ENCODE measurements at regions not wholly inside any gene's neighbourhood (a gene's known extent, or its start where the extent isn't known, plus 50 kb on each side); places are given as distances from the start of the nearest gene placed in this dataset.
"Not testable (repeated sequence)": the region's sequence is repeated elsewhere in the genome, so short reads cannot be mapped to it uniquely, and the experiment has no call there.

- no peak for DNase-seq (ENCODE audit: low read depth)
Measured at GRCh38 chr11:71383461-71383860, 64.7 kb downstream of the DHCR7 start.

DNA sequence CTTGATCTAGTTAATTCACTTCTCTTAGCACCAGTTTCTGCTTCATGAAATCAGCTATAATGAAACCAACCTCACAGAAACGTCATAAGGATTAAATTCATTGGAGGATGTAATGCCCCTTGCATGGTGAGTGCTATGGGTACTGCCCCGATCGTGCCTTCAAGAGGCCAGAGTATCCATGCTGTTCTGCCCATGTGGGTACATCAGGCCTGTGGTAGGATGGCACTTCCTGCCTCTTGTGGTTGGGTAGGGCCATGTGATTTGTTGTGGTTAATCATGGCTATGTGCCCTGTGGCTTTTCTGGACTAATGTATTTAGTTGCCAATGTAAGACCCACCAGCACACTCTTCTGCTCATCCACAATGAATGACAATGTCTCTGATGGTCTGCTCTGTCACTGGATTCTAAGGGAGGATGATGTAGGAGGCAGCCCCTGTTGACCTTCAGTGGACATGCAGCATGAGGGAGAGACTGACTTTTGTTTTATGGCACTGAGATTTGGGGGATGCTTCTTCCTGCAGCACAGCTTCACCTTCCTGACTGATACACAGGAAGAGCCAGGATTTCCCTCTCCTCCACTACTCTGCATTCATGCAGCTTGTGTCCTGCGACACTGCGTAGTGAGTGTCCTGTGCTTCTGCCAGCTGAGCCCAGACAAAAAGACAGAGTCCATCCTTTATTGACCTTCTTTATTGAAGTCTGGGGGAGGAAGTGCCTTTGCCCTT, 66.2 kb downstream of the DHCR7 start:
- no peak for DNase-seq (ENCODE audit: low read depth)

DNA sequence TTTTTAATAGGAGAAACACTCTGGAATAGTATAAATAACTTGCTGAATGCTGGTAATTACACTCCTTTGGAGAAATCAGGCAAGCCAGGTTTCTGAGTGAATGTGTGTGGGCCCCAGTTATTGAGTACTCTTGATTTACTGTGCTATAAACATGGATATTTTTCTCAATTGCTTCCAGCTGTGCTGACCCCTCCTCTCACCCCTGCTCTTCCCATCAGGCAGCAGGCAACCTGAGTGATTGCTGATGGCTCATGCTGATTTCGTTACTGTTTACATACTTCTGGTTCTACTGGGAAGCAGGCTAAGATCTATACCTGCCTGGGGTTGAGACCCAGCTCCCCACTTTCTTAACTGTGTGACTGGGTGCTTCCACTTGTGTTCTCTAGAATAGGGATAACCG, 68.5 kb downstream of the DHCR7 start:
- DNase-seq (ENCODE audit: low read depth) = no peak

DNA sequence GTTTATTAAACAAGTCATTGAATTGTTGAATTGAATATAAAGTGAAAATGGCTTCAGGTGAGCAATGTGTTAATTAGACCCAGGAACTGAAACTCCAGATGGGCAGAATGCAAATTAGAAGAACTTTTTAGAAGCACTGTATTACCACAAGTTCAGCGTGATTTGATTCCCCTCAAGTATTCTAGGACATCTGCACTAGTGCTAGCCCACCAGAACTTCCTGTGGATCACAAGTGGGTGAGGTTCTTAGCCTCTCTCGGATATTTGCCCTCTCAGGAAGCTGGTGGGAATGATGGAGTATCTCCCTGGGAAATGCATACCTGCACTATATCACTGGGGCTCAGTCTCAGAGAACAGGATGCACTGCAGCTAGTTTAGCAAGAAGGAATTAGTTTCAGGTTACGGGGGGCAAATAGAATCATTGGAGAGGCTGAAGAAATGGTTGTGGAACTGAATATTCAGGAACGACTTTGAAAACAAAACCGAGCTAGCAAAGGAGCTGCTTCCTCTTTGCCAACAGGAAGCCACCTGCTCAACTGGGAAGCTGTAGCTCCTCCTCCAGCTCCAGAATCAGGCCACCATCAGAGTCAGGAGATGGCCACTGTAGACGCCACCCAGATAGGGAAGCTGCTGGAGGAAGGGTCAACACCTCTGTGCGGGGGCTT, 74.3 kb downstream of the DHCR7 start:
- DNase-seq (ENCODE audit: low read depth) = no peak

- DNase-seq (ENCODE audit: low read depth) = peak; percentile 32
Measured at GRCh38 chr11:71372693-71373657, 75.2 kb downstream of the DHCR7 start.

GRCh38 chr11:71371674-71372069, 76.5 kb downstream of the DHCR7 start:
- DNase-seq (ENCODE audit: low read depth) = no peak

- DNase-seq (ENCODE audit: low read depth) = no peak
Measured at GRCh38 chr11:71370895-71371673, 77.1 kb downstream of the DHCR7 start.

GRCh38 chr11:71370020-71370747, 78.0 kb downstream of the DHCR7 start:
- DNase-seq (ENCODE audit: low read depth) = no peak

DNA sequence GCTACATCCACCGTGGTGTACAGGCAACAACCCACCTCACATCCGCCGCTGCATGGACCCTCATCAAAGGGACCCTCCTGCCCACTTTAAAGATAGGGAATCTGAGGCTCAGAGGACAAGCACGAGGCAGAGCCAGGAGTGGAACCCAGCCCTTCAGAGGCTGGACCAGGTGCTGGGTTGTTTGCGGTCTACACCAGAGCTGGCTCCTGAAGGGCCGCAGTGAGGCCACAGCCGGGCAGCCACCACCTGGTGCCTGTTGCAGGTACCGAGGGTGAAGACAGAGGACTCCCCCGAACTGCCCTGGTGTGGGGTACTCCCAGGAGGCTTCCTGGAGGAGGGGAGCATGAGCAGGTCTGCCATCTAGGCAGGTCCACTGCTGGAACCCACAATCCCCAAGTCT, 78.8 kb downstream of the DHCR7 start:
- no peak for DNase-seq (ENCODE audit: low read depth)

GRCh38 chr11:71368966-71369365, 79.2 kb downstream of the DHCR7 start:
- DNase-seq (ENCODE audit: low read depth) = no peak

DNA sequence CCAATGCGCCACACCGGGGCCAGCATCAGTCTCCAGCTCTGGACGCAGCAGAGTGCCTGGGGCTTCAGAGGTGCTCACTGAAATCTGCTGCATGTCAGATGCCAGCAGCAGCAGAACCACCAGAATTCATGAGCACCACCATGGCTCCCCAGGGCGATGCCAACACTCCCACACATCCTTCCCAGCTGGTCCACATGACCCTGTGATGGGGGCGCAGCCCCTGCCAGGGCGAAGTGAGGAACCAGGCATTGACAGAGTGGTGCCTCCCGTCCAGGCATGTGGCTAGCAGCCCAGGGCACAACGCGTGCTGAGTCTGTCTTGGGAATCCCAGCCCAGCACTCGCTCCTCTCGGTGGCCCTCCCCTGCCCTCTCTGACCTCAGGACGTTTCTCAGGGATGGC, 80.4 kb downstream of the DHCR7 start:
- no peak for DNase-seq (ENCODE audit: low read depth)

- not testable (repeated sequence) for DNase-seq (ENCODE audit: low read depth)
Measured at GRCh38 chr11:71367276-71367675, 80.9 kb downstream of the DHCR7 start.

- DNase-seq (ENCODE audit: low read depth) = no peak
Measured at GRCh38 chr11:71366076-71366475, 82.1 kb downstream of the DHCR7 start.

DNA sequence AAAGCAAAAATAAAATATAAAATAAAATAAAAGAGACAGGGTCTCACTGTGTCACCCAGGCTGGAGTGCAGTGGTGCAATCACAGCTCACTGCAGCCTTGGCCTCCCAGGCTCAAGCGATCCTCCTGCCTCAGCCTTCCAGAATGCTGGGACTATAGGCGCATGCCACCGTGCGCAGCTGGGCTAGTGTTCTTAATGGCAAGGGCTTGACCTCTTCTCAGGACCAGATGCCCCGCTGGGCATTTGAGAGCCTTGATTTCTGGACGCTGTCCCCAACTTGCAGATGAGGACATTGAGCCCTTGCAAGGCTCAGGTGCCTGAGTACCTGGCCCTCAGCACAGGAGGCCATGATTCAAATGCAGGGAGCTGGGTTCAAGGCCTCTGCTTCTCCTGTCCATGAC, 82.6 kb downstream of the DHCR7 start:
- DNase-seq (ENCODE audit: low read depth) = no peak

DNA sequence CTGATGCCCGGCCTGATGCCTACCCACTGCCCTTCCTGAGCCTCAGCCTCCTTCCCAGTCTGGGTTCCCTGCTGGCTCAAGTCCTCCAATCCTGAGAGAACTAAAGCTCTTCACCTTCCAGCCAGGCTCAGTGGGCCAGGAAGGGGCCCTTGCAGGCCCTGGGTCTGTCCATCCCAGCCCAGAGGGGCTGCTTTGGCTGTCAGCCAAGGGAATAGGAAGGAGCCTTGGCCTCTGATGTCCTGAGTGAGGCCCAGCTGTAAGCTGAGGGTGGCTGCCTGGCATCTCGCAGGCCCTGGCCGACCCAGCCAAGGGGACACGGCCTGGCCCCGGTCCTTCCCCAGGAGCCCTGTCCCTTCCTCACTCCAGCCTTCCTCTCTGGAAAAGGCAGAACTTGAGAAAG, 83.4 kb downstream of the DHCR7 start:
- DNase-seq (ENCODE audit: low read depth) = no peak

DNA sequence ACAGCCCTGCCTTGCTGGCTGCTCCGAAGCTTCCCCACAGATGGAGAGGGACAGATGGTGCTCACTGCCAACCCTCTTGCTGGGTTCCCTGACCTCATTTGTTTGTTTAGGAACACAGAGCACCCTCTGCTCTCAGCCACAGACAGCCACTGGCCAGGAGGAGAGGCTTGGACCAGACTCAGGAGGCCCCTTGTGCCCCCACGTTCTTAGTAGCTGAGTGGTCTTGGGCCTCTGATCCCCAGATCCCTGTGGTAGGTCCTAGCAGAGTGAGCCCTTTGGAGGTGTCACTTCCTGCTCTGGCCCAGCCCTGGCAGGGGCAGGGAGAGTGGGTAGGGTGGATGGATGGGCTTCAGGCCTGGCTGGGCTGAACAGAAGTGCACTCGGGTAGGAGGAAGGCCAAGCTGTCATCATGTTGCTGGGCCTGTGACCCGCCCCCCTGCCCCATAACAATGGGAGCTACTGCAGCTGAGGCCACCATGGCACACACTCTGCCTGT, 84.0 kb downstream of the DHCR7 start:
- DNase-seq (ENCODE audit: low read depth) = no peak

DNA sequence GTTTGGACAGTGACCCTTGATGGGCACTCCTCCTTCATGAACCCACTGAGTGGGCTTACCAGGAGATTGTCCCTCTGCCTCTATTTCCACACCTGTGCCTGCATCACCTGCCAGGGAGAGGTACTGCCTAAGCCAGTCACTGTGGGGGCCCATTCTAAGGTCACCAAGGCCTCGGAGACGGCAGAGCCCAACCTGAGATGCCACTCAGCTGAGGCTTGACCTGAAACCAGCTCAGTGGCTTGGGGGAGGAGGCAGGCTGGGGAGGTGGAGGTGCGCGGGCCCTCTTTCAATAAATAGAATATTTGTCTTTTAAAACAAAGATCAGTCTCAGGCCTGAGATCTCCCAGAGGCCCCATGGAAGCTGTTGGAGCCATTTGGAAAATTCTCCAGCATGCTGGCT, 84.5 kb downstream of the DHCR7 start:
- no peak for DNase-seq (ENCODE audit: low read depth)

DNA sequence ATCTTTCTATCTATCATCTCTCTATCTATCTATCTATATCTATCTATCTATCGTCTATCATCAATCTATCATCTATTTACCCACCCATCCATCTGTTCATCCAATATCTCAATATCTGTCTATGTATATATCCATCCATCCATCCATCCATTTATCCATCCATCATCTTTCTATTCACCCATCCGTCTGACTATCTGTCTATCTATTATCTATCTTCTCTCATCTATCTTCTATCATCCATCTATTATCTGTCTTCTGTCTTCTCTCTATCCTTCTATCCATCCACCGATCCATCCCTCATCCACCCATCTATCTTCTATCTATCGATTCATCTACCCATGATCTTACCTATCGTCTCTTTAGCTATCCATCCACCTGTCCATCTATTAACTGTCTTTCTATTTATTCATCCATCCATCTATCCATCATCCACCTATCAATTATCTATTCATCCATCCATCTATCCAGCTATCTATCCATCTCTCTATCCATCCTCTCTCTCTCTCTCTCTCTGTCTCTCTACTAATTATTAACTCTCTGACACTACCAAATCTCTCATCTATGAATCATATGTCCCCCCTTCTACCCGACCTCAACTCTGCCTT, 89.1 kb downstream of the DHCR7 start:
- no peak for DNase-seq (ENCODE audit: low read depth)

GRCh38 chr11:71358122-71358728, 90.0 kb downstream of the DHCR7 start:
- no peak for DNase-seq (ENCODE audit: low read depth)

DNA sequence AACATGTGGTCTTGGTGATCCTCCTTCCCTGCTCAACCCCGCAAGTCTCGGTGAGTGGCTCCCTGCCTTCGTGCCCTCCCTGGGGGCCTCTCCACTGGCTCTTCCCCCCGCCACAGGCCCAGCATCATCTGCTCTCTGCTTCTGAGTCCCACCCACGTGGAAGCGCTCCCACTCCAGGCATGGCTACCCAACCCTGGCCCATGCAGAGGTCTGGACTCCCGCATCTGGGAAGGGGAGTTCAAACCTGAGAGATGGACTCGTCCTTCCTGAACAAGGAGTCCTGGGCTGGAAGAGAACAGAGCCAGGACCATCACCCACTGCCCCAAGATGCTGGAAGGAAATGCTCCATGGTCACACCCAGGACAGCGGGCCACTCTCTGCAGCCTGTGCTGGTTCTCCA, 90.8 kb downstream of the DHCR7 start:
- DNase-seq (ENCODE audit: low read depth) = no peak

Data from stromal cell of bone marrow (primary cell).